H1 (cell line): ENCODE measurements at regions not wholly inside any gene's neighbourhood (a gene's known extent, or its start where the extent isn't known, plus 50 kb on each side); places are given as distances from the start of the nearest gene placed in this dataset.

ENCODE experiments used
- CTCF ChIA-PET: fragments of 300-600 bp; sonication (Branson Sonifier 250); formaldehyde crosslinking; loops from one replicate; lab custom pipeline; 2021; ENCODE audit not compliant: partially characterized antibody; lab: Charles Lee
- POLR2A ChIA-PET: fragments of 300-600 bp; sonication (Branson Sonifier 250); formaldehyde crosslinking; loops from one replicate; lab custom pipeline; 2021; ENCODE audit warnings: inconsistent platforms; ENCODE audit not compliant: partially characterized antibody; lab: Charles Lee
- DNase-seq, 2 experiments: peaks; one replicate each; pipeline versions ENCODE4 v3.0.0 to v3.0.0-alpha.2; 2010 to 2022; ENCODE audit warnings: low spot score in 2 of 2, low read depth in 1 of 2, mixed read lengths in 1 of 2
- FAIRE-seq: peaks from 2 replicates; lab custom pipeline; 2011; peaks lifted over from hg19 to GRCh38; lab: Jason Lieb, UNC
- H2AFZ ChIP-seq: 2 replicates; pipeline ENCODE4 v1.8.1; 2012; ENCODE audit warnings: low read length, inconsistent platforms
- H2AK5ac ChIP-seq: 2 replicates; pipeline ENCODE4 v1.6.1; 2013; ENCODE audit warnings: low read depth, low read length
- H2BK120ac ChIP-seq: replicated peaks from 2 replicates; pipeline ENCODE3; 2013; ENCODE audit warnings: low read depth, low read length, inconsistent platforms
- H2BK12ac ChIP-seq: 2 replicates; pipeline ENCODE4 v1.6.1; 2013; ENCODE audit warnings: low read depth, low read length
- H2BK15ac ChIP-seq: 2 replicates; pipeline ENCODE4 v1.6.1; 2013; ENCODE audit warnings: low read length
- H2BK20ac ChIP-seq: 2 replicates; pipeline ENCODE4 v1.6.1; 2013; ENCODE audit warnings: low read length
- H2BK5ac ChIP-seq: 2 replicates; pipeline ENCODE4 v1.6.1; 2013; ENCODE audit warnings: low read depth, low read length
- H3K14ac ChIP-seq: 2 replicates; pipeline ENCODE4 v1.6.1; 2013; ENCODE audit warnings: inconsistent platforms; ENCODE audit not compliant: insufficient read length
- H3K18ac ChIP-seq: 2 replicates; pipeline ENCODE4 v1.6.1; 2013; ENCODE audit warnings: low read length; ENCODE audit errors: extremely low read depth
- H3K23ac ChIP-seq: 2 replicates; pipeline ENCODE4 v1.6.1; 2013; ENCODE audit warnings: inconsistent platforms; ENCODE audit not compliant: insufficient read length
- H3K23me2 ChIP-seq: 2 replicates; pipeline ENCODE4 v1.6.1; 2013; ENCODE audit warnings: low read depth, low read length
- H3K27ac ChIP-seq: 2 replicates; pipeline ENCODE4 v1.6.1; 2011; ENCODE audit warnings: low read depth, low read length, inconsistent platforms
- H3K27me3 ChIP-seq, 4 experiments: replicated peaks in 1 of 4; 1 replicate in 1 of 4; 2 replicates in 3 of 4; pipeline versions ENCODE4 v1.6.1 to v1.8.1; 2011 to 2013; ENCODE audit warnings: low read length in 3 of 4, mild to moderate bottlenecking in 3 of 4, inconsistent platforms in 2 of 4, mixed read lengths in 2 of 4, moderate library complexity in 1 of 4; ENCODE audit not compliant: control insufficient read depth in 3 of 4, insufficient read depth in 3 of 4; ENCODE audit errors: extremely low read depth in 1 of 4
- H3K36me3 ChIP-seq, 4 experiments: 2 replicates each; pipeline versions ENCODE4 v1.6.1 to v1.8.1; 2011 to 2013; ENCODE audit warnings: mild to moderate bottlenecking in 4 of 4, low read length in 3 of 4, moderate library complexity in 2 of 4, control low read depth in 1 of 4, inconsistent platforms in 1 of 4; ENCODE audit not compliant: insufficient read depth in 4 of 4, control insufficient read depth in 2 of 4
- H3K4ac ChIP-seq: replicated peaks from 2 replicates; pipeline ENCODE3; 2013; ENCODE audit warnings: low read length, low read depth, mixed read lengths, inconsistent platforms; ENCODE audit not compliant: insufficient read length
- H3K4me1 ChIP-seq, 4 experiments: replicated peaks in 1 of 4; 1 replicate in 1 of 4; 2 replicates in 3 of 4; pipeline versions ENCODE4 v1.6.1 to v1.8.1; 2011 to 2013; ENCODE audit warnings: low read length in 3 of 4, inconsistent platforms in 2 of 4, mixed read lengths in 1 of 4; ENCODE audit not compliant: insufficient read depth in 4 of 4, control insufficient read depth in 3 of 4
- H3K4me2 ChIP-seq, 2 experiments: 2 replicates each; pipeline versions ENCODE4 v1.6.1 to v1.8.1; 2011 to 2013; ENCODE audit warnings: low read depth in 2 of 2, low read length in 2 of 2, control low read depth in 1 of 2, inconsistent platforms in 1 of 2, mild to moderate bottlenecking in 1 of 2; ENCODE audit not compliant: insufficient read depth in 1 of 2
- H3K4me3 ChIP-seq, 4 experiments: fragments of 200-600, 300-600 bp in 1 of 4; sonication (generic), shearing (Covaris generic), sonication (Bioruptor Twin) in 1 of 4; 2 replicates each; pipeline versions ENCODE4 v1.5.1 to v1.8.1; 2011 to 2016; ENCODE audit warnings: low read length in 4 of 4, low read depth in 3 of 4, control low read depth in 2 of 4, inconsistent platforms in 2 of 4, mild to moderate bottlenecking in 2 of 4, mixed read lengths in 1 of 4, moderate library complexity in 1 of 4; ENCODE audit not compliant: insufficient read depth in 2 of 4; ENCODE audit errors: extremely low read depth in 1 of 4
- H3K56ac ChIP-seq: replicated peaks from 2 replicates; pipeline ENCODE3; 2013; ENCODE audit warnings: low read depth, mild to moderate bottlenecking, mixed read lengths, low read length, inconsistent platforms; ENCODE audit not compliant: insufficient read length
- H3K79me1 ChIP-seq: 2 replicates; pipeline ENCODE4 v1.6.1; 2013; ENCODE audit warnings: low read depth, low read length, control low read depth
- H3K79me2 ChIP-seq, 2 experiments: 2 replicates each; pipeline versions ENCODE4 v1.6.1 to v1.8.1; 2012 to 2013; ENCODE audit warnings: low read length in 2 of 2, mild to moderate bottlenecking in 2 of 2, inconsistent platforms in 1 of 2; ENCODE audit not compliant: insufficient read depth in 2 of 2, control insufficient read depth in 1 of 2
- H3K9ac ChIP-seq, 4 experiments: replicated peaks in 1 of 4; 1 replicate in 1 of 4; 2 replicates in 3 of 4; pipeline versions ENCODE4 v1.6.1 to v1.8.1; 2011 to 2013; ENCODE audit warnings: low read depth in 3 of 4, low read length in 3 of 4, control low read depth in 2 of 4, mild to moderate bottlenecking in 2 of 4, moderate library complexity in 2 of 4, inconsistent platforms in 1 of 4; ENCODE audit errors: extremely low read depth in 1 of 4
- H3K9me3 ChIP-seq, 2 experiments: 2 replicates each; pipeline versions ENCODE4 v1.6.1 to v1.8.1; 2012 to 2013; ENCODE audit warnings: mild to moderate bottlenecking in 2 of 2, moderate library complexity in 2 of 2, control low read depth in 1 of 2, inconsistent platforms in 1 of 2, low read depth in 1 of 2, low read length in 1 of 2, mixed read lengths in 1 of 2; ENCODE audit not compliant: insufficient read depth in 2 of 2
- H4K20me1 ChIP-seq, 2 experiments: replicated peaks in 1 of 2; 2 replicates each; pipeline versions ENCODE3 to v1.8.1; 2011 to 2013; ENCODE audit warnings: inconsistent platforms in 2 of 2, low read length in 2 of 2, mild to moderate bottlenecking in 1 of 2; ENCODE audit not compliant: insufficient read depth in 2 of 2, control insufficient read depth in 1 of 2
- H4K5ac ChIP-seq: 2 replicates; pipeline ENCODE4 v1.6.1; 2013; ENCODE audit warnings: low read length, low read depth, mixed read lengths, inconsistent platforms; ENCODE audit not compliant: insufficient read length
- H4K8ac ChIP-seq: 2 replicates; pipeline ENCODE4 v1.8.0; 2013; ENCODE audit warnings: mild to moderate bottlenecking, moderate library complexity, low read length, inconsistent platforms; ENCODE audit not compliant: insufficient read depth; ENCODE audit errors: extremely low read depth
- H4K91ac ChIP-seq: replicated peaks from 2 replicates; pipeline ENCODE3; 2013; ENCODE audit warnings: low read length, mixed read lengths, inconsistent platforms; ENCODE audit not compliant: insufficient read length
- BACH1 ChIP-seq: IDR thresholded peaks from 2 replicates; pipeline ENCODE4 v1.6.1; 2012; ENCODE audit warnings: low read length, improper control_type of control experiment
- E2F6 ChIP-seq: IDR thresholded peaks from 2 replicates; pipeline ENCODE4 v1.6.1; 2012; ENCODE audit warnings: inconsistent platforms
- RBBP5 ChIP-seq: IDR thresholded peaks from 2 replicates; pipeline ENCODE4 v1.7.1; 2012; ENCODE audit warnings: low read depth, mild to moderate bottlenecking, inconsistent platforms, low read length, moderate library complexity, borderline replicate concordance
- RXRA ChIP-seq: IDR thresholded peaks from 2 replicates; pipeline ENCODE4 v1.6.1; 2011; ENCODE audit warnings: low read depth, mild to moderate bottlenecking, low read length, moderate library complexity; ENCODE audit not compliant: insufficient read depth
- SAP30 ChIP-seq: fragments of 300-600 bp; sonication (generic); IDR thresholded peaks from 2 replicates; pipeline ENCODE4 v1.7.1; 2012; ENCODE audit warnings: low read length, moderate library complexity, mild to moderate bottlenecking, inconsistent platforms; ENCODE audit not compliant: insufficient read depth, insufficient replicate concordance
- SP2 ChIP-seq: IDR thresholded peaks from 2 replicates; pipeline ENCODE4 v1.6.1; 2012; ENCODE audit warnings: mild to moderate bottlenecking, low read length, inconsistent platforms
- TEAD4 ChIP-seq: IDR thresholded peaks from 2 replicates; pipeline ENCODE4 v1.6.1; 2012; ENCODE audit warnings: low read depth, low read length, inconsistent platforms, mixed read lengths
- WGBS, 2 experiments: shearing (Covaris generic) in 1 of 2; methylation state at CpG; one replicate each; pipeline versions ENCODE4 v1.1.6 to v1.1.7; 2013 to 2015; ENCODE audit warnings: low lambda C conversion rate in 2 of 2, mixed read lengths in 2 of 2, inconsistent platforms in 1 of 2, low coverage in 1 of 2, missing lambda C conversion rate in 1 of 2; ENCODE audit not compliant: insufficient replicate concordance in 2 of 2, insufficient coverage in 1 of 2, insufficient read length in 1 of 2; ENCODE audit errors: extremely low coverage in 1 of 2, missing lambda C conversion rate in 1 of 2; 5-methylcytosine and 5-hydroxymethylcytosine counted together

- Histone ChIP-seq H3K23ac (no peak overlapping the region), H3K9me3 (no peaks in the 10 kb centered on the region), H2BK120ac (no peak overlapping the region), H2BK20ac (no peak overlapping the region), H4K91ac (no peak overlapping the region), H4K8ac (no peak overlapping the region), H3K79me1 (no peaks in the 10 kb centered on the region), H3K14ac (no peak overlapping the region), H3K79me2 (no peaks in the 10 kb centered on the region), H3K56ac (no peak overlapping the region), H3K27me3 (no peaks in the 10 kb centered on the region), H2BK12ac (no peak overlapping the region), H3K4me2 (no peak overlapping the region), H3K9ac (no peak overlapping the region), H2AFZ (no peak overlapping the region), H3K4me1 (no peaks in the 10 kb centered on the region), H2BK15ac (no peak overlapping the region), H3K23me2 (no peaks in the 10 kb centered on the region), H2AK5ac (no peak overlapping the region), H3K4ac (no peak overlapping the region), H3K4me3 (no peak overlapping the region), H3K27ac (no peak overlapping the region), H4K5ac (no peak overlapping the region), H3K36me3 (no peaks in the 10 kb centered on the region), H2BK5ac (no peak overlapping the region), H3K18ac (no peak overlapping the region), H4K20me1 (no peaks in the 10 kb centered on the region)
- TF ChIP-seq SAP30 (no peak), BACH1 (no peak), TEAD4 (no peak), RBBP5 (no peak), SP2 (no peak), E2F6 (no peak), RXRA (no peak)
- ChIA-PET CTCF (interaction anchor here (1.2 to 1.5 kb wide), 2 partner anchors 9 to 180 kb away, joined by 3 to 4 read pairs; no protein-coding TSS in a partner anchor), POLR2A (no interaction called here)
- 93% methylated on average over 4 of the region's 4 CpGs; no CpG with 5 or more reads in 1 of the 2 experiments for WGBS, 2 experiments
- FAIRE-seq = no peak
- no peak for DNase-seq
These were observed 72.9 kb upstream of the NAMPT start for GRCh38 chr7:106357675-106358074.
